ENCODE measurements at regions not wholly inside any gene's neighbourhood (a gene's known extent, or its start where the extent isn't known, plus 50 kb on each side); places are given as distances from the start of the nearest gene placed in this dataset.

DNA sequence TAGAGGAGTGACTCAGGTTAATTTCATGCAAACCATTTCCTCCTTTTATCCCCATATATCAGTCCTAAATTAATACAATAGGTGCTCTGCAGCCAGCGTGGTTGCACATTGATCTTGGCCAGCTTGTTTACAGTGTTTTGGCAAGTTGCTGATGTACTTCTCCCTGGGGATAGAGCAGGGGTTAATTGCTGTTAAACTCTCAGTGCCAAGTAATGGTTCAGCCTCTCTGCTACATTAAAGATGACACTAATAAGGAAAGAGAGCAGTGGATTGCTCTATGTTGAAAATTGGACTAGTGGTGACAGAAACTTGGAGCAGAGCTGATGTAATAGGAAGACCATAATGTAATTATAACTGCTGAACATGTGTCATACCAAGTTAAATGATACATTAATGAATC lies 717.5 kb downstream of the RERGL start:
- Mint-ChIP-seq H3K4me3 (no peak overlapping the region), H3K27ac (no peak overlapping the region), H3K36me3 (no peaks in the 10 kb centered on the region), H3K9me3 (no peaks in the 10 kb centered on the region), H3K4me1 (no peaks in the 10 kb centered on the region), H3K27me3 (ENCODE audit: low read depth) (no peaks in the 10 kb centered on the region)
- DNase-seq (ENCODE audit: low spot score) (no peak), ATAC-seq (no peak)
- ChIA-PET CTCF (no interaction called here), POLR2A (no interaction called here)
- TF ChIP-seq NR3C1 (CRISPR knock-in tag; conservative IDR thresholded peaks at IDR 0.05; ENCODE audit: low read depth) = no peak
- TF ChIP-seq, protein P1, sequence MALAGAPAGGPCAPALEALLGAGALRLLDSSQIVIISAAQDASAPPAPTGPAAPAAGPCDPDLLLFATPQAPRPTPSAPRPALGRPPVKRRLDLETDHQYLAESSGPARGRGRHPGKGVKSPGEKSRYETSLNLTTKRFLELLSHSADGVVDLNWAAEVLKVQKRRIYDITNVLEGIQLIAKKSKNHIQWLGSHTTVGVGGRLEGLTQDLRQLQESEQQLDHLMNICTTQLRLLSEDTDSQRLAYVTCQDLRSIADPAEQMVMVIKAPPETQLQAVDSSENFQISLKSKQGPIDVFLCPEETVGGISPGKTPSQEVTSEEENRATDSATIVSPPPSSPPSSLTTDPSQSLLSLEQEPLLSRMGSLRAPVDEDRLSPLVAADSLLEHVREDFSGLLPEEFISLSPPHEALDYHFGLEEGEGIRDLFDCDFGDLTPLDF (CRISPR knock-in tag; IDR thresholded peaks at IDR 0.05) = no peak
- TF ChIP-seq ZNF423 (CRISPR knock-in tag; IDR thresholded peaks at IDR 0.05) = no peak
- no peak for TF ChIP-seq MYBL2 (CRISPR knock-in tag; IDR thresholded peaks at IDR 0.05)
- TF ChIP-seq, protein P2, sequence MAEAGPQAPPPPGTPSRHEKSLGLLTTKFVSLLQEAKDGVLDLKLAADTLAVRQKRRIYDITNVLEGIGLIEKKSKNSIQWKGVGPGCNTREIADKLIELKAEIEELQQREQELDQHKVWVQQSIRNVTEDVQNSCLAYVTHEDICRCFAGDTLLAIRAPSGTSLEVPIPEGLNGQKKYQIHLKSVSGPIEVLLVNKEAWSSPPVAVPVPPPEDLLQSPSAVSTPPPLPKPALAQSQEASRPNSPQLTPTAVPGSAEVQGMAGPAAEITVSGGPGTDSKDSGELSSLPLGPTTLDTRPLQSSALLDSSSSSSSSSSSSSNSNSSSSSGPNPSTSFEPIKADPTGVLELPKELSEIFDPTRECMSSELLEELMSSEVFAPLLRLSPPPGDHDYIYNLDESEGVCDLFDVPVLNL (CRISPR knock-in tag; IDR thresholded peaks at IDR 0.05; ENCODE audit: borderline replicate concordance, low read depth) = no peak
- no peak for TF ChIP-seq CREB1 (CRISPR knock-in tag; IDR thresholded peaks at IDR 0.05)
- TF ChIP-seq OVOL2 (CRISPR knock-in tag; IDR thresholded peaks at IDR 0.05; ENCODE audit: borderline replicate concordance) = no peak
- no peak for TF ChIP-seq GRHL2 (CRISPR knock-in tag; IDR thresholded peaks at IDR 0.05; ENCODE audit: insufficient replicate concordance, severe bottlenecking)
- no peak for TF ChIP-seq ESRRA (CRISPR knock-in tag; IDR thresholded peaks at IDR 0.05; ENCODE audit: borderline replicate concordance)
- no peak for TF ChIP-seq AFF4 (CRISPR knock-in tag; IDR thresholded peaks at IDR 0.05; ENCODE audit: borderline replicate concordance)
- TF ChIP-seq ATF1 (CRISPR knock-in tag; IDR thresholded peaks at IDR 0.05) = no peak
- TF ChIP-seq STAT6 (CRISPR knock-in tag; conservative IDR thresholded peaks at IDR 0.05; ENCODE audit: low read depth) = no peak
- no peak for TF ChIP-seq ELF4 (CRISPR knock-in tag; IDR thresholded peaks at IDR 0.05; ENCODE audit: low read depth)
- no peak for TF ChIP-seq NFATC4 (CRISPR knock-in tag; IDR thresholded peaks at IDR 0.05)
- no peak for TF ChIP-seq NR1H2 (CRISPR knock-in tag; IDR thresholded peaks at IDR 0.05)
- TF ChIP-seq CREM (CRISPR knock-in tag; IDR thresholded peaks at IDR 0.05) = no peak

GRCh38 chr12:17371491-17372215 lies 718.3 kb downstream of the RERGL start:
- no peaks in the 10 kb centered on the region for H3K36me3 Mint-ChIP-seq
- H3K9me3 Mint-ChIP-seq = no peaks in the 10 kb centered on the region
- H3K27ac Mint-ChIP-seq = no peak overlapping the region
- no peak for DNase-seq (ENCODE audit: low spot score)
- ChIA-PET POLR2A (no interaction called here), CTCF (no interaction called here)
- no peak overlapping the region for H3K4me3 Mint-ChIP-seq
- H3K27me3 Mint-ChIP-seq (ENCODE audit: low read depth) = no peaks in the 10 kb centered on the region
- H3K4me1 Mint-ChIP-seq = no peaks in the 10 kb centered on the region
- no peak for ATAC-seq
- TF ChIP-seq, protein P3, sequence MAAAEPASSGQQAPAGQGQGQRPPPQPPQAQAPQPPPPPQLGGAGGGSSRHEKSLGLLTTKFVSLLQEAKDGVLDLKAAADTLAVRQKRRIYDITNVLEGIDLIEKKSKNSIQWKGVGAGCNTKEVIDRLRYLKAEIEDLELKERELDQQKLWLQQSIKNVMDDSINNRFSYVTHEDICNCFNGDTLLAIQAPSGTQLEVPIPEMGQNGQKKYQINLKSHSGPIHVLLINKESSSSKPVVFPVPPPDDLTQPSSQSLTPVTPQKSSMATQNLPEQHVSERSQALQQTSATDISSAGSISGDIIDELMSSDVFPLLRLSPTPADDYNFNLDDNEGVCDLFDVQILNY (CRISPR knock-in tag; IDR thresholded peaks at IDR 0.05) = no peak
- TF ChIP-seq MXD4 (CRISPR knock-in tag; IDR thresholded peaks at IDR 0.05; ENCODE audit: borderline replicate concordance) (no peak), STAT6 (CRISPR knock-in tag; conservative IDR thresholded peaks at IDR 0.05; ENCODE audit: low read depth) (no peak), TCF7 (CRISPR knock-in tag; IDR thresholded peaks at IDR 0.05; ENCODE audit: low read depth) (no peak)
- TF ChIP-seq, protein P4, sequence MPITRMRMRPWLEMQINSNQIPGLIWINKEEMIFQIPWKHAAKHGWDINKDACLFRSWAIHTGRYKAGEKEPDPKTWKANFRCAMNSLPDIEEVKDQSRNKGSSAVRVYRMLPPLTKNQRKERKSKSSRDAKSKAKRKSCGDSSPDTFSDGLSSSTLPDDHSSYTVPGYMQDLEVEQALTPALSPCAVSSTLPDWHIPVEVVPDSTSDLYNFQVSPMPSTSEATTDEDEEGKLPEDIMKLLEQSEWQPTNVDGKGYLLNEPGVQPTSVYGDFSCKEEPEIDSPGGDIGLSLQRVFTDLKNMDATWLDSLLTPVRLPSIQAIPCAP (CRISPR knock-in tag; IDR thresholded peaks at IDR 0.05) = no peak
